ENCODE measurements at regions not wholly inside any gene's neighbourhood (a gene's known extent, or its start where the extent isn't known, plus 50 kb on each side); places are given as distances from the start of the nearest gene placed in this dataset.

- TF ChIP-seq POLR2A (IDR thresholded peaks at IDR 0.05) (no peak), CTCF (IDR thresholded peaks at IDR 0.05) (no peak)
Observed at GRCh38 chr22:49163258-49163959, 664.3 kb downstream of the BRD1 start.

Measured in heart left ventricle (tissue), 13 donors.